Limb (tissue), 2 donors: ENCODE measurements at regions not wholly inside any gene's neighbourhood (a gene's known extent, or its start where the extent isn't known, plus 50 kb on each side); places are given as distances from the start of the nearest gene placed in this dataset.
"Not testable (repeated sequence)": the region's sequence is repeated elsewhere in the genome, so short reads cannot be mapped to it uniquely, and the experiment has no call there.

ENCODE experiments used
- DNase-seq, 2 donors: peaks; one replicate each; pipeline ENCODE4 v3.0.0-alpha.2; 2016; ENCODE audit errors: extremely low spot score in 2 of 2

DNA sequence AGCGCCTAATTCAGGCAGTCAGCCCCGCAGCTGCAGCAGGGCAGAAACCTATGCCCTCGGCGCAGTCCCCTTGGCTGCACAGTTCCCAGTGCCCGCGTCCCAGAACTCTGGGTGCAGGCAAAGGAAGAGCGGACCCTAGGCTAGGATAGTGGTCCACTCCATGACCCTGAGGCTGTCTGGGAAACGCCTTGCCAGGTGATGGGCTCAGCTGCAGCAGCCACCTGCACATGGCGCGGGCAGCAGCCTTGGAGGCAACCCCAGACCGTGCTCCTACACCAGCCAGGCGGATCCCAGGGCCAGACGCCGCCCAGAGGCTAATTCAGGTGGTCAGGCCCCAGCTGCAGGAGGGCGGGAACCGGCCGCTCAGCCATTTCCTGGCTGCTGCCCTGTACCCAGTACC, 83.0 kb downstream of the POTEC start:
- DNase-seq, result not testable (repeated sequence)

DNA sequence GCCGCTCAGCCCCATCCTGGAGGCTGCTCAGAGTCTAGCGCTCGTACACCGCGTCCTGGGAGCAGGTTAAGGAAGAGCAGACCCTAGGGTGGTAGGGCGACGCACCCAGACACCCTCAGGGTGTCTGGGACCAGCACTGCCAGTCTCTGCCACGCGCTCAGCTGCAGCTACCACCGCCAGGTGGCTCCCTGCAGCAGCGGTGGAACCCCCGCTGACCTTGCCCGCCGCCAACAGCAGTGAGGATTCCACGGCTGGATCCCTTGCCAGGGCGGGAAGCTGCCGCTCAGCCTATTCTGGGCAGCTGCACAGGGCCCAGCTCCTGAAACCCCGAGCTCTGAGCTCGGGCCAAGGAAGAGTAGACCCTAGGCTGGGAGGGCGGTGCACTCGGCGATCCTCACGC, 83.6 kb downstream of the POTEC start:
- DNase-seq, result not testable (repeated sequence)

- not testable (repeated sequence) for DNase-seq
Observed at GRCh38 chr18:14458009-14458945, 85.1 kb downstream of the POTEC start.

DNA sequence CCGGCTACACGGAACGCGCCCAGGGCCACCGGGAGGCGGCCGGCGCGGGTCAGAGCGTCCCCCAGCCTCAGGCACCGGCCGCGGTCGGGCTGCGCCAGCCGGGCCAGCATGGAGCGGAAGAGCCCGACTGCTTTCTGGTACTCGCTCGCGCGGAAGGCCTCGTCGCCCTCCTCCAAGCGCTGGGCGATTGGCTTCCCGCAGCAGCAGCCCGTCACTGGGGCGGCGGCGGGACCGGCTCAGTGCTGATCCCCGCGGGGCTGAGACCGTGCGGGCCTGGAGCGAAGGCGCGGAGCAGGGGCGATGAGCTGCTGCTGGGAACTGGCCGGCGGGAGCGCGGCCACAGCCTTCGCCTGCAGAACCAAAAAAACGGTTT, 92.8 kb downstream of the POTEC start:
- not testable (repeated sequence) for DNase-seq

- DNase-seq, result peak in 1 of 2 donors; percentile 41
Observed at GRCh38 chr18:14449995-14450636, 93.3 kb downstream of the POTEC start.

DNA sequence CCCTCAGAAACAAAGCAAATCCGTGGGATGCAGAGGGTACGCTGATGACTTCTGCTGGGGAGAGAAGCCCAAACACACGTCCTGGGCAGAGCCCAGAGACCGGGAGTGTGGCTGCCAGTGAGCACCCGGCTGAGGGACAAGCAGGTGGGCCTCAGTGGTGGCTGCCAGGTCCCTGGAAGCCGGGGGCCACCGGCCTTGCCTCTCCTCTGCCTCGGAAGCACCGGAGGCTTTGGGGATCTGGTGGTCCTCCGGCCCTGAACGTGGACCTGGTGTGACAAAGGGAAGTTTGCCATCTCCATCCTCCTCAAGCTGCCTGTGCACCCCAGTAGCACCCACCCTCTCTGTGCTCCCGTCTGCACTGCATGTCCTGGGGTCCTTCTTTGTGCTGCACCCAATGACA, 94.3 kb downstream of the POTEC start:
- not testable (repeated sequence) for DNase-seq

GRCh38 chr18:14447715-14448114, 95.7 kb downstream of the POTEC start:
- not testable (repeated sequence) for DNase-seq

DNA sequence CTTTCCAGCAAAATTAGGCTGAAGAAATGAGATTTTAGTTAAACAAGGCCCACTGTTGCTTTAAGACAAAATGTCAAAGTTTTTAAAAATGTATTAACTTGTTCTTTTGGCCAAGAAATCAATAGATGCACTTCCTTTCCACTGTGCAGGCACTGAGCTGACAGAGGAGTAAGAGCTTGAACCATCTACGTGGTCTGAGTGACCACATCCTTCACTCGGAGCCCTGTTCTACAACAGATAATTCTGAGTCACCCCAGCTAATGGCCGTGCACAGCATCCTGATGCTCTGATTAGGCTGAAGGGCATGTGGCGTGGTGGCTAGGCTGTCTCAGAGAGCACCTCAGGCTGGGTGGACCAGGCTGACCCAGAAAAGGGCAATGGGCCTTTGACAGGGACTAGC, 107.9 kb downstream of the POTEC start:
- not testable (repeated sequence) for DNase-seq

DNA sequence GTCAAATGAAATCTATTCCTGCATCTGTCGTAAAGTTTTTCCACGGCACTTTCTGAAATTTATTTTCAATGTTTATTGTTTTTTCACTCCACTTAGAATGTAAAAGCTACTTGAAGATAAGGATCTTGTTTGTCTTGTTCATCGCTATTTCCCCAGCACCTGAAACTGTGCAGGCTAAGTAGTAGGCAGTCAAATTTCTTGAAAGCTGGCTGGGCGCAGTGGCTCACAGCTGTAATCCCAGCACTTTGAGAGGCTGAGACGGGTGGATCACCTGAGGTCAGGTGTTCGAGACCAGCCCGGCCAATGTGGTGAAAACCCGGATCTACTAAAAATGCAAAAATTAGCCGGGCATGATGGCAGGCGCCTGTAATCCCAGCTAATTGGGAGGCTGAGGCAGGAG, 111.0 kb downstream of the POTEC start:
- DNase-seq, result not testable (repeated sequence)

DNA sequence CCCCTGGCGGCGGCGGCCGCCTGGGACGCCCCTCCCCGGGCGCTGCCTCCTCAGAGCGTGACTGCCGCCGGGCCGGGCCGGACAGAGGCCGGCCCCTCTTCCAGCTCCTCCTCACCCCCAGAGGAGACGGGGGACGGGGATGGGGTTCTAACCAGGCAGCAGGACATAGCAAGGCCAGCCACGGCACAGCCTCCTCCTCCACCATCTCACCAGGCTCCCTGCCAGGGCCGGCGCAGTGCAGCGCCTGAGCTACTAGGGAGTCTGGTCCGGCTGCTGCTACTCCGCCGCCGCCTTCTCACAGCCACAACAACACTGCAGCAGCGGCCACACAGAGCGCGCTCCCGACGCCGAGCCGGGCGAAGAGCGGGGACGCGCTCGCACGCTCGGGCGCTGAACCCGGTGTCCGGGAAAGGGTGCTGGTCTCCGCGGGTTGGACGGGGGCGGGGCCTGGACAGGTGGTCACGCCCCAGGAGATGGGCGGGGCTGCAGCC, 112.3 kb downstream of the POTEC start:
- DNase-seq, result peak; percentile 13 to 42

DNA sequence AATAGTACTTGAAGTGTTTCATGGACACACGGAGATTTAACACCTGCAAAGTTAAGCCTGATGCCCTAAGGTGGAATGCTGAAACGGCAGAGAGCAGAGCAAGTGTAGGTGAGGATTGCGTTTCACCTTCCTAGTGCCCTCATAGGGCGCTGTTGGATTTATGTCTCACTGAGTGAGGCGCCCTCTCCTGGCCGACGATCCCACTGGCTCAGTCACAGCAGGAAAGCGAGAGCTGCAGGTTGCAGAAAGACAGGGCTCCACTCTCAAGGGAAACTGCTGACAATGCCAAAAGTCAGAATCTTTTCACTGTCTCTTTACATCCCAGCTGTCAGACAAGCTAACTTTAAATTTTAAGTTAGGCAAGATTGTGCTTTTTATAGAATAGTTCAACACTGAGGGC, 127.6 kb downstream of the POTEC start:
- not testable (repeated sequence) for DNase-seq

GRCh38 chr18:14415399-14415798, 128.0 kb downstream of the POTEC start:
- not testable (repeated sequence) for DNase-seq

DNA sequence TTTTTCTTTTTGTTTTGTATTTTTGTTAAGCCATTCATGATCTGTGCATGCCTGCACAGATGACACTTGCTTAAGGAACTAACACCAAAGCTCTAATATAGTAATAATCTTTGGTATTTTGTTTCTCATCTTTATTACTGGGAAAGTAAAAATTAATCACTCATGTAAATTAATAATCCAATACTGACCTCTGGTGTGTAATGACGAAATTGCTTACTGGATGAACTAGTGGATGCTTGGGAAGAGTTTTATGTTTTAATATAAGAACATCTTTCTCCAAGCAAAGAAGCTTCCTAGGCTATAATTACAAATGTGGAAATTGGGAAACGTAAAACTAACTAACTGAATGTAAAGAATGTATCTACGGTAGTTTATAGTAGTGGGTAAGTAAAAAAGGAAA, 147.9 kb downstream of the POTEC start:
- DNase-seq, result not testable (repeated sequence)

GRCh38 chr18:14393563-14394103, 149.8 kb downstream of the POTEC start:
- DNase-seq, result not testable (repeated sequence)

DNA sequence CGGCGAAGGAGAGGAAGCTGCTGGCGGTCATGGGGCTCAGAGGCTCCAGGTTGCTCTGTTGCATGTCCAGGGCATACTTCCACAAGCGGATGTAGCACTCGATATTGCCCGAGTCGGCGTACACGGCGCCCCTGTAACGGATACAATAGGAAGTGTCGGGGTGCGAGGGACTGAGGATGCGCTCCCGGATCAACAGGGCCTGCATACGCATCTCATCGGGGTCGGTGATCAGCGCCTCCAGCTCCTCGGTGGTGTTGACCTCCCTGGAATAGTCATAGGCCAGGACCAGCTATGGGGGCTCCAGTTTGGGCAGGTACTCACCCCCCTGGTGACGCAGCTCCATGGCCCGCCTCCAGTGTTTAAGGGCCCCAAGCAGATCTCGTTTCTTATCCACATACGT, 150.8 kb downstream of the POTEC start:
- DNase-seq, result not testable (repeated sequence)

- not testable (repeated sequence) for DNase-seq
Observed at GRCh38 chr18:14384961-14385360, 158.4 kb downstream of the POTEC start.

DNA sequence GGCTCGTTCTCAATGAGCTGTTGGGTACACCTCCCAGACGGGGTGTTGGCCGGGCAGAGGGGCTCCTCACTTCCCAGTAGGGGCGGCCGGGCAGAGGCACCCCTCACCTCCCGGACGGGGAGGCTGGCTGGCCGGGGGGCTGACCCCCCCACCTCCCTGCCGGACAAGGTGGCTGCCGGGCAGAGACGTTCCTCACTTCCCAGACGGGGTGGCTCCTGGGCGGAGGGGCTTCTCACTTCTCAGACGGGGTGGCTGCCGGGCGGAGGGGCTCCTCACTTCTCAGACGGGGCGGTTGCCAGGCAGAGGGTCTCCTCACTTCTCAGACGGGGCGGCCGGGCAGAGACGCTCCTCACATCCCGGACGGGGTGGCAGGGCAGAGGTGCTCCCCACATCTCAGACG, 160.7 kb downstream of the POTEC start:
- not testable (repeated sequence) for DNase-seq

DNA sequence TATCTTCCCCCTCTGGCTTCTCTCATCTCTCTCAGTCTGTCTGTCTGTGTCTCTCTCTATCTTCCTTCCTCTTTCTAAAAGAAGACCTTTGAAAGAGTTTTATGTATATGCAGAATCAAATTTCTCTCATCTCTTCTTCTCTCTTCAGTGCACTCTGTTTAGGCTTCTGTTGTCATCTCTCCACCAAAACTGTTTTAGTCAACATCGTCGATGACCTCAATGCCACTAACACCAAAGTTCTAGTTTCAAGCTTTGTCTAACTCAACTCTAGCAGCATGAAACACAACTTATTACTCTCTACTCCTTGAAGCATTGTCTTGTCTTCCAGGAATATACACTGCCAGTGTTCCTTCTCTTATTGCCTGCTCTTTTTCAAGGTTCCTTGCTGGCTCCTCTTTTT, 163.9 kb downstream of the POTEC start:
- not testable (repeated sequence) for DNase-seq

DNA sequence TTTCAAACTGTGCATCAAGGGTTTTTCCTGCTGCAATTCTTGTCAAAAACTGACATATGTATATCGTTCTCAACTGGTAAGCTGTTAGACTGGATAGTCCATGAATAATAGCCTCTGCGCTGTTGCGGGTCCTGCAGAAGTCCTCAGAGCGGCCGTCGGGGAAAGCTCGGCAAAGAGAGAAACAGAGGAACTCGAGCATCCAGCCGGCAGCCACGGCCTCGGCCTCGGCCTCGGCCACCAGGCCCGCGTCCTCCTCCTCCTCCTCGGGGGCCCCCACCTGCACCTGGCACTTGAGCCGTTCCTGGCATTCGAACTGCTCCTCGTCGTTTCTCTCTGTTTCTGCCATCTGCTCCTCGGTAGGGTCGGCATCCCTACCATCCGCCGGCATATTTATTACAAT, 165.0 kb downstream of the POTEC start:
- DNase-seq, result not testable (repeated sequence)

- not testable (repeated sequence) for DNase-seq
Observed at GRCh38 chr18:14361346-14361745, 182.1 kb downstream of the POTEC start.

DNA sequence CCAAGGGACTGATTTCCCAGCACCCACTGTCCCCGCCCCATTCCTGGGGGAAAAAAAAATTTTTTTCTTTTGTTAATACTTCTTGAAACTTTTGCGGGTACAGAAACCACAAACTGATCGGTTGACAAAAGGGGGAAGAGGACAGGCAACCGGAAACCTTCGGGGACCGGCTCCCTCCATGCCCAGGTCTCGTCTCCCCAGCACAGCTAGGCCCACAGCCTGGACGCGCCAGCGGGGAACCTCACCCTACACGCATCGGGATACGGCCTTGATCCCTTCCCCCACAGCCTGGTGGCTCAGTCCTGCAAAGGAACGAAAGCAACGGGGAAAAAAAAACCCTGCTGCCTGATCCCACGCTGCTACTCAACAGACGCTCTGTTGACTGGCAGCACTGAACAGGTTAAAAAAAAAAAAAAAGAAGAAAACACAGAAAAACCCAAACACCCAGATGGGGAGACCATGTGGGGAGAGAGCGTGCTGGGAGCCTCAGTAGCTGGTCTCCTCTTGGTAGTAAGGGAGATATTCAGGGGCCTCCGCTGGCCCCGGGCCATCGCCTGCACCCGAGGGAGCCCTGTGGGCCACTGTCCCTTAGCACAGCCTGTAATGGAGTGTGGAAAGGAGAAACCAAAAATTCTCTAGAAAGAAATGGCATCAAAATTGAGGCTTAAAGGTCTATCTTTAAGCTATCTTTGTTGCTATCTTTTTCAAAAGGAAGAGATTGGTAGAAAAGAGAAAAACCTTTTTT, 185.7 kb downstream of the POTEC start:
- DNase-seq, result not testable (repeated sequence)
